K562 (cell line): ENCODE measurements at regions not wholly inside any gene's neighbourhood (a gene's known extent, or its start where the extent isn't known, plus 50 kb on each side); places are given as distances from the start of the nearest gene placed in this dataset.

Source experiments
- ATAC-seq: fragments of 200-7000 bp; cut with Tn5 transposase; 3 replicates; pipeline ENCODE4 v1.9.1; 2020; ENCODE audit warnings: moderate library complexity
- BruUV-seq: library from RNA; stranded (reverse); fragments of 400-500 nt; replicated peaks from 2 replicates; lab custom pipeline; 2021; lab: Mats Ljungman, UMichigan
- CTCF ChIA-PET: fragments of 300-600 bp; formaldehyde crosslinking; extraction: SDS; loops from one replicate; lab custom pipeline; 2021; ENCODE audit warnings: low intra/inter-chr PET ratio; lab: Yijun Ruan, JAX
- POLR2A ChIA-PET: fragments of 300-600, 350-650 bp; sonication (Branson Sonifier 250); formaldehyde crosslinking; extraction: SDS; loops from one replicate; lab custom pipeline; 2021; ENCODE audit warnings: antibody characterized with exemption, inconsistent platforms; lab: Yijun Ruan, JAX
- DNase-seq, 4 experiments: peaks; one replicate each; pipeline versions ENCODE4 v3.0.0 to v3.0.0-alpha.2; 2011 to 2018; ENCODE audit warnings: low spot score in 3 of 4, mixed read lengths in 3 of 4; ENCODE audit errors: extremely low read depth in 1 of 4
- FAIRE-seq: peaks from 2 replicates; lab custom pipeline; 2011; peaks lifted over from hg19 to GRCh38; lab: Jason Lieb, UNC
- H2AFZ ChIP-seq: 2 replicates; pipeline ENCODE4 v1.6.0; 2011; ENCODE audit warnings: low read depth, low read length, control low read depth, inconsistent platforms
- H3K27ac ChIP-seq: fragments of 200-600 bp; 3 replicates; pipeline ENCODE4 v1.8.0; 2011; ENCODE audit warnings: low read depth, mild to moderate bottlenecking, control low read depth, inconsistent platforms, low read length, moderate library complexity, mixed read lengths; ENCODE audit errors: extremely low read depth
- H3K27me3 ChIP-seq, 2 experiments: fragments of 300-600 bp in 1 of 2; 2 replicates in 1 of 2; 3 replicates in 1 of 2; pipeline versions ENCODE4 v1.6.0 to v1.8.0; 2011; ENCODE audit warnings: inconsistent platforms in 2 of 2, low read length in 2 of 2, mild to moderate bottlenecking in 1 of 2, mixed read lengths in 1 of 2, moderate library complexity in 1 of 2; ENCODE audit not compliant: control insufficient read depth in 2 of 2, insufficient read depth in 2 of 2
- H3K36me3 ChIP-seq: fragments of 300-600 bp; 3 replicates; pipeline ENCODE4 v1.8.0; 2011; ENCODE audit warnings: mild to moderate bottlenecking, low read length, inconsistent platforms; ENCODE audit not compliant: control insufficient read depth, insufficient read depth
- H3K4me1 ChIP-seq, 2 experiments: fragments of 200-600 bp in 1 of 2; replicated peaks in 1 of 2; 2 replicates in 1 of 2; 3 replicates in 1 of 2; pipeline versions ENCODE4 v1.5.1 to v1.8.0; 2011; ENCODE audit warnings: inconsistent platforms in 2 of 2, low read length in 2 of 2, mild to moderate bottlenecking in 1 of 2, mixed read lengths in 1 of 2, moderate library complexity in 1 of 2; ENCODE audit not compliant: control insufficient read depth in 2 of 2, insufficient read depth in 2 of 2
- H3K4me2 ChIP-seq: 2 replicates; pipeline ENCODE4 v1.6.1; 2011; ENCODE audit warnings: low read length, control low read depth, inconsistent platforms, mixed read lengths; ENCODE audit not compliant: insufficient read depth
- H3K4me3 ChIP-seq: fragments of 200-600 bp; sonication (generic), shearing (Covaris generic); 2 replicates; pipeline ENCODE4 v1.5.1; 2016; ENCODE audit warnings: control low read depth, inconsistent platforms
- H3K79me2 ChIP-seq: fragments of 200-600 bp; 3 replicates; pipeline ENCODE4 v1.8.0; 2011; ENCODE audit warnings: low read length, inconsistent platforms; ENCODE audit not compliant: control insufficient read depth, insufficient read depth
- H3K9ac ChIP-seq, 2 experiments: 2 replicates each; pipeline versions ENCODE4 v1.6.0 to v1.6.1; 2011; ENCODE audit warnings: low read depth in 2 of 2, low read length in 2 of 2, control low read depth in 1 of 2, inconsistent platforms in 1 of 2, mild to moderate bottlenecking in 1 of 2, mixed read lengths in 1 of 2; ENCODE audit not compliant: insufficient read depth in 1 of 2
- H3K9me1 ChIP-seq: one replicate; pipeline ENCODE4 v1.6.0; 2011; ENCODE audit warnings: inconsistent platforms, mild to moderate bottlenecking, low read length, moderate library complexity; ENCODE audit not compliant: control insufficient read depth, insufficient read depth
- H3K9me3 ChIP-seq: replicated peaks from 2 replicates; pipeline ENCODE4 v1.5.1; 2011; ENCODE audit warnings: low read depth, low read length, inconsistent platforms; ENCODE audit not compliant: control insufficient read depth, insufficient read depth
- H4K20me1 ChIP-seq: replicated peaks from 2 replicates; pipeline ENCODE4 v1.6.1; 2011; ENCODE audit warnings: low read length, inconsistent platforms, mixed read lengths; ENCODE audit not compliant: control insufficient read depth, insufficient read depth
- CHD1 ChIP-seq: fragments of 200-600 bp; sonication (generic); IDR thresholded peaks from one replicate; pipeline ENCODE4 v1.6.1; 2012; ENCODE audit warnings: mild to moderate bottlenecking, moderate library complexity, low read length, inconsistent platforms
- HNRNPL ChIP-seq: fragments of 200-400 bp; formaldehyde crosslinking; IDR thresholded peaks from 2 replicates; pipeline ENCODE4 v1.6.1; 2017; ENCODE audit warnings: low read depth, mild to moderate bottlenecking, low read length
- POLR2G ChIP-seq: fragments of 200-400 bp; formaldehyde crosslinking; IDR thresholded peaks from 2 replicates; pipeline ENCODE4 v1.6.1; 2017; ENCODE audit warnings: low read depth, mild to moderate bottlenecking, antibody characterized with exemption, low read length, moderate library complexity
- SP2 ChIP-seq: IDR thresholded peaks from 2 replicates; pipeline ENCODE4 v1.6.1; 2011; ENCODE audit warnings: mild to moderate bottlenecking, low read depth, low read length, moderate library complexity; ENCODE audit not compliant: poor library complexity, severe bottlenecking; ENCODE audit errors: extremely low read depth
- WGBS: fragments of 100-300 bp; shearing (Covaris generic); methylation state at CpG from one replicate; pipeline ENCODE4 v1.1.6; 2016; ENCODE audit warnings: low coverage, mixed read lengths; ENCODE audit not compliant: insufficient coverage; ENCODE audit errors: missing lambda C conversion rate; 5-methylcytosine and 5-hydroxymethylcytosine counted together
- in situ Hi-C: fragments of 300-500 bp; cut with MboI; formaldehyde crosslinking; loops from 4 replicates; pipeline ENCODE4 v1.15.0; 2018; ENCODE audit warnings: inconsistent platforms, mixed read lengths
- intact Hi-C: fragments of 100-400 bp; cut with micrococcal nuclease; formaldehyde crosslinking; loops from 2 replicates; pipeline ENCODE4 v1.14.2; 2022
- TF ChIP-seq, protein P1 (sequence below), 2 experiments: fragments of 450-650 bp in 1 of 2; sonication (generic) in 1 of 2; formaldehyde crosslinking in 1 of 2; IDR thresholded peaks; 2 replicates each; pipeline versions ENCODE4 v1.7.1 to v1.9.0; 2016 to 2022; ENCODE audit warnings: inconsistent platforms in 1 of 2, mild to moderate bottlenecking in 1 of 2, missing genetic modification reagents in 1 of 2

DNA sequence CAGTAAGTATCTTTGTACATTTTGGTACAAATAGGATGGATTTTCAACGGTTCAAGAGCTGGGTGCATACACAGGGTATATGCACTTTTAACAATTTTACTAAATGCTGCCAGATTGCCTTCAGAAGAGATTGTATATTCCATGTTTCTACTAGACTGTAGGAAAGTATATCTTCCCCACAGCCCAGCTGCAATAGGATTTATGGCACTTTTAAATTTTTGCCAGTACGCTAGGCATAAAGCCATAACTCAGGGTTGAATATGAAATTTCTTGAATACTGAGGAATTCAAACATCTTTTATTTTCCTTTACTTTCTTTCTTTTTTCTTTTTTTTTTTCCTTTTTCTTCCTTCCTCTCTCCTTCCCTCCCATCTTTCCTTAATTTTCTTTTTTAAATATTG is 78.7 kb upstream of the SULF2 start:
- Histone ChIP-seq H3K4me2 (no peak overlapping the region), H3K9ac (no peak overlapping the region), H2AFZ (no peak overlapping the region), H3K27me3 (peaks cover 9 to 43% of the 10 kb centered on the region in 2 experiments), H3K27ac (no peak overlapping the region), H3K36me3 (no peaks in the 10 kb centered on the region), H3K9me3 (no peaks in the 10 kb centered on the region), H3K79me2 (no peaks in the 10 kb centered on the region), H4K20me1 (no peaks in the 10 kb centered on the region), H3K9me1 (peaks cover 3% of the 10 kb centered on the region), H3K4me3 (no peak overlapping the region), H3K4me1 (no peaks in the 10 kb centered on the region)
- intact Hi-C loops, result no loop called here
- TF ChIP-seq SP2 (no peak), HNRNPL (no peak), POLR2G (no peak), CHD1 (no peak)
- TF ChIP-seq, protein P1, sequence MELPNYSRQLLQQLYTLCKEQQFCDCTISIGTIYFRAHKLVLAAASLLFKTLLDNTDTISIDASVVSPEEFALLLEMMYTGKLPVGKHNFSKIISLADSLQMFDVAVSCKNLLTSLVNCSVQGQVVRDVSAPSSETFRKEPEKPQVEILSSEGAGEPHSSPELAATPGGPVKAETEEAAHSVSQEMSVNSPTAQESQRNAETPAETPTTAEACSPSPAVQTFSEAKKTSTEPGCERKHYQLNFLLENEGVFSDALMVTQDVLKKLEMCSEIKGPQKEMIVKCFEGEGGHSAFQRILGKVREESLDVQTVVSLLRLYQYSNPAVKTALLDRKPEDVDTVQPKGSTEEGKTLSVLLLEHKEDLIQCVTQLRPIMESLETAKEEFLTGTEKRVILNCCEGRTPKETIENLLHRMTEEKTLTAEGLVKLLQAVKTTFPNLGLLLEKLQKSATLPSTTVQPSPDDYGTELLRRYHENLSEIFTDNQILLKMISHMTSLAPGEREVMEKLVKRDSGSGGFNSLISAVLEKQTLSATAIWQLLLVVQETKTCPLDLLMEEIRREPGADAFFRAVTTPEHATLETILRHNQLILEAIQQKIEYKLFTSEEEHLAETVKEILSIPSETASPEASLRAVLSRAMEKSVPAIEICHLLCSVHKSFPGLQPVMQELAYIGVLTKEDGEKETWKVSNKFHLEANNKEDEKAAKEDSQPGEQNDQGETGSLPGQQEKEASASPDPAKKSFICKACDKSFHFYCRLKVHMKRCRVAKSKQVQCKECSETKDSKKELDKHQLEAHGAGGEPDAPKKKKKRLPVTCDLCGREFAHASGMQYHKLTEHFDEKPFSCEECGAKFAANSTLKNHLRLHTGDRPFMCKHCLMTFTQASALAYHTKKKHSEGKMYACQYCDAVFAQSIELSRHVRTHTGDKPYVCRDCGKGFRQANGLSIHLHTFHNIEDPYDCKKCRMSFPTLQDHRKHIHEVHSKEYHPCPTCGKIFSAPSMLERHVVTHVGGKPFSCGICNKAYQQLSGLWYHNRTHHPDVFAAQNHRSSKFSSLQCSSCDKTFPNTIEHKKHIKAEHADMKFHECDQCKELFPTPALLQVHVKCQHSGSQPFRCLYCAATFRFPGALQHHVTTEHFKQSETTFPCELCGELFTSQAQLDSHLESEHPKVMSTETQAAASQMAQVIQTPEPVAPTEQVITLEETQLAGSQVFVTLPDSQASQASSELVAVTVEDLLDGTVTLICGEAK (IDR thresholded peaks at IDR 0.05), result no peak
- TF ChIP-seq, protein P1 (CRISPR knock-in tag; IDR thresholded peaks at IDR 0.05), result no peak
- 0% methylated on average over 2 of the region's 2 CpGs for WGBS
- ATAC-seq (no peak), FAIRE-seq (no peak), DNase-seq (no peak)
- CTCF ChIA-PET, result no interaction called here
- BruUV-seq, result no TSS peak
- POLR2A ChIA-PET, result no interaction called here
- in situ Hi-C loops, result no loop called here
